ENCODE measurements at regions not wholly inside any gene's neighbourhood (a gene's known extent, or its start where the extent isn't known, plus 50 kb on each side); places are given as distances from the start of the nearest gene placed in this dataset.

DNA sequence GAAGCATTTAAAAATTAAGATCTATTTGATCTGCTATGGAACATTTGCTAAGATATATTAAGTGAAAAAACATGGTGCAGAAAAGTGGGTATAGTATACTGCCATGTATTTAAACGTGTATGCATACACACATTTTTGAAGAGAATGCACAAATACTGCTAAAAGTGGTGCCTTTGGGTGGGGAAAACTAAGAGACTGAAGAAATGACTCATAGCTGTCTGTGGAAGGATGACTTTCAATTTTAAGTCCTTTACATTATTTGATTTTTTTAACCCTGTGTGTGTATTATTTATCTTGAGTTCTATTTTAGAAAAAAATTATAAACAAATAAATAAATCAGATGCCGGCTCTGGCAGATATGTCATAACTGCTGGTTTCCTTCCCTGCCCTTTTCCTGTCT is 120.7 kb upstream of the SLIT3 start:
- TF ChIP-seq CTCF (IDR thresholded peaks at IDR 0.05): no peak
- no peak for TF ChIP-seq EZH2 (IDR thresholded peaks at IDR 0.05)

All from neural progenitor cell (in vitro differentiated cells).